ENCODE measurements at regions not wholly inside any gene's neighbourhood (a gene's known extent, or its start where the extent isn't known, plus 50 kb on each side); places are given as distances from the start of the nearest gene placed in this dataset.

GRCh38 chr5:124644138-124644537 is 102.3 kb downstream of the ZNF608 start (continued):
- TF ChIP-seq, protein P1, sequence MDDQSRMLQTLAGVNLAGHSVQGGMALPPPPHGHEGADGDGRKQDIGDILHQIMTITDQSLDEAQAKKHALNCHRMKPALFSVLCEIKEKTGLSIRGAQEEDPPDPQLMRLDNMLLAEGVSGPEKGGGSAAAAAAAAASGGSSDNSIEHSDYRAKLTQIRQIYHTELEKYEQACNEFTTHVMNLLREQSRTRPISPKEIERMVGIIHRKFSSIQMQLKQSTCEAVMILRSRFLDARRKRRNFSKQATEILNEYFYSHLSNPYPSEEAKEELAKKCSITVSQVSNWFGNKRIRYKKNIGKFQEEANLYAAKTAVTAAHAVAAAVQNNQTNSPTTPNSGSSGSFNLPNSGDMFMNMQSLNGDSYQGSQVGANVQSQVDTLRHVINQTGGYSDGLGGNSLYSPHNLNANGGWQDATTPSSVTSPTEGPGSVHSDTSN (CRISPR knock-in tag; IDR thresholded peaks at IDR 0.05; ENCODE audit: borderline replicate concordance) = no peak
- TF ChIP-seq ATM (IDR thresholded peaks at IDR 0.05; ENCODE audit: borderline replicate concordance) = no peak

DNA sequence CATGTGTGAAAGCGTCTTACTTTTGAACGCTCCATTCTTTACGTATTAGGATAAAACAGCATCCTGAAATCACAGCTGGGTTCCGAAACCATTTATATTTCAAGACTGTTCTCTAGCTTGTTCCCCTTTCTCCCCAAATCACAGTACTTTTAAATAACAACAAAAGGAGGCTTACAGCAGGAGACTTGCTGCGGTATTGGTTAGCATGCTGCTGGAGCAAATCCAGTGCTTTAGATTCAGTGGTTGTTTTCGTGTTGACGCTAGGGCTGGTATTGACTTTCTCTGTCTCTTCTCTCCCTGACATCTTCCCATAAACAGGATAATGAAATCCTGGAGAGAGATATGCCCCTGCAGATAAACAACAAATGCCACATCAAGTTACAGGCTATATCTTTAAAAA is 103.1 kb downstream of the ZNF608 start:
- intact Hi-C loops (cut with micrococcal nuclease; ENCODE audit: unreplicated experiment) = no loop called here
- no peak overlapping the region for H3K27ac ChIP-seq (ENCODE audit: extremely low read length, insufficient read depth, low read length)
- no peak overlapping the region for H3K4me3 ChIP-seq (replicated peaks in 1 of 3; ENCODE audit: insufficient read depth in 1 of 3, low read depth in 2 of 3, low read length in 3 of 3)
- H3K4me2 ChIP-seq (ENCODE audit: low read depth, low read length) = no peak overlapping the region
- H4K20me1 ChIP-seq (ENCODE audit: insufficient read depth, low read length) = no peaks in the 10 kb centered on the region
- no peaks in the 10 kb centered on the region for H3K36me3 ChIP-seq (replicated peaks in 1 of 2; ENCODE audit: control insufficient read depth in 1 of 2, insufficient read depth in 2 of 2, low read length in 2 of 2)
- H3K9ac ChIP-seq (ENCODE audit: insufficient read depth, low read depth, low read length) = no peak overlapping the region
- H3K9me3 ChIP-seq (ENCODE audit: low read length) = no peaks in the 10 kb centered on the region
- ATAC-seq (no peak), DNase-seq (ENCODE audit: low spot score) (no peak), FAIRE-seq (no peak)
- H3K4me1 ChIP-seq (ENCODE audit: insufficient read depth, low read length) = peaks cover 62% of the 10 kb centered on the region
- CTCF ChIA-PET (ENCODE audit: low intra/inter-chr PET ratio, low total read pairs) = no interaction called here
- no peak overlapping the region for H2AFZ ChIP-seq (ENCODE audit: low read length)
- no TSS peak for BruUV-seq (replicated peaks)
- WGBS (ENCODE audit: low lambda C conversion rate) = 95% methylated on average over 7 of the region's 7 CpGs
- H3K27me3 ChIP-seq (ENCODE audit: control insufficient read depth in 1 of 2, insufficient read depth in 2 of 2, low read length in 2 of 2) = no peaks in the 10 kb centered on the region
- no peaks in the 10 kb centered on the region for H3K79me2 ChIP-seq (ENCODE audit: insufficient read depth, low read length)
- POLR2A ChIA-PET = no interaction called here
- in situ Hi-C loops (cut with HindIII; ENCODE audit: extremely low pct_ligation_motif_present, low pct_unique_long_range_greater_than_20kb) = no loop called here
- TF ChIP-seq GPN1 (CRISPR knock-in tag; IDR thresholded peaks at IDR 0.05; ENCODE audit: borderline replicate concordance) (no peak), PBX2 (CRISPR knock-in tag; IDR thresholded peaks at IDR 0.05) (no peak), ZNF281 (CRISPR knock-in tag; IDR thresholded peaks at IDR 0.05; ENCODE audit: borderline replicate concordance) (no peak), PRDM15 (CRISPR knock-in tag; IDR thresholded peaks at IDR 0.05) (no peak), ZNF331 (CRISPR knock-in tag; IDR thresholded peaks at IDR 0.05) (no peak), TBX3 (IDR thresholded peaks at IDR 0.05; ENCODE audit: borderline replicate concordance) (no peak), KDM1A (CRISPR knock-in tag; IDR thresholded peaks at IDR 0.05) (no peak), ZNF589 (CRISPR knock-in tag; conservative IDR thresholded peaks at IDR 0.05) (no peak)
- TF ChIP-seq, protein P2, sequence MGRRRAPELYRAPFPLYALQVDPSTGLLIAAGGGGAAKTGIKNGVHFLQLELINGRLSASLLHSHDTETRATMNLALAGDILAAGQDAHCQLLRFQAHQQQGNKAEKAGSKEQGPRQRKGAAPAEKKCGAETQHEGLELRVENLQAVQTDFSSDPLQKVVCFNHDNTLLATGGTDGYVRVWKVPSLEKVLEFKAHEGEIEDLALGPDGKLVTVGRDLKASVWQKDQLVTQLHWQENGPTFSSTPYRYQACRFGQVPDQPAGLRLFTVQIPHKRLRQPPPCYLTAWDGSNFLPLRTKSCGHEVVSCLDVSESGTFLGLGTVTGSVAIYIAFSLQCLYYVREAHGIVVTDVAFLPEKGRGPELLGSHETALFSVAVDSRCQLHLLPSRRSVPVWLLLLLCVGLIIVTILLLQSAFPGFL (CRISPR knock-in tag; IDR thresholded peaks at IDR 0.05) = no peak
